GM21717 (cell line): ENCODE measurements at regions not wholly inside any gene's neighbourhood (a gene's known extent, or its start where the extent isn't known, plus 50 kb on each side); places are given as distances from the start of the nearest gene placed in this dataset.

ENCODE experiments used
- ATAC-seq: cut with Tn5 transposase; IDR thresholded peaks from one replicate; pipeline ENCODE4 v1.9.1; 2021; ENCODE audit warnings: mild to moderate bottlenecking, moderate library complexity; ENCODE audit not compliant: unreplicated experiment

- no peak for ATAC-seq
These were observed 185.9 kb downstream of the CRPPA start for GRCh38 chr7:16235147-16236114.

- no peak for ATAC-seq
These were observed 186.7 kb downstream of the CRPPA start for GRCh38 chr7:16234493-16235146.

GRCh38 chr7:16233517-16233916, 187.8 kb downstream of the CRPPA start:
- ATAC-seq = no peak

- no peak for ATAC-seq
These were observed 189.1 kb downstream of the CRPPA start for GRCh38 chr7:16232273-16232672.

- ATAC-seq = no peak
These were observed 197.2 kb downstream of the CRPPA start for GRCh38 chr7:16223963-16224707.

- ATAC-seq = no peak
These were observed 208.7 kb downstream of the CRPPA start for GRCh38 chr7:16212610-16213009.

GRCh38 chr7:16212032-16212431, 209.3 kb downstream of the CRPPA start:
- no peak for ATAC-seq

- no peak for ATAC-seq
These were observed 209.9 kb downstream of the CRPPA start for GRCh38 chr7:16211402-16211925.

GRCh38 chr7:16210171-16210570, 211.2 kb downstream of the CRPPA start:
- no peak for ATAC-seq

- no peak for ATAC-seq
These were observed 214.0 kb downstream of the CRPPA start for GRCh38 chr7:16207321-16207720.

GRCh38 chr7:16205466-16205865, 215.9 kb downstream of the CRPPA start:
- ATAC-seq = no peak

- ATAC-seq = no peak
These were observed 216.4 kb downstream of the CRPPA start for GRCh38 chr7:16204953-16205352.

GRCh38 chr7:16203065-16203464, 218.3 kb downstream of the CRPPA start:
- no peak for ATAC-seq

GRCh38 chr7:16202303-16202702, 219.0 kb downstream of the CRPPA start:
- no peak for ATAC-seq

GRCh38 chr7:16200591-16200990, 220.7 kb downstream of the CRPPA start:
- ATAC-seq = no peak

GRCh38 chr7:16193631-16194030, 227.7 kb downstream of the CRPPA start:
- ATAC-seq = no peak

GRCh38 chr7:16189026-16189715, 232.2 kb downstream of the CRPPA start:
- ATAC-seq = no peak

GRCh38 chr7:16187131-16187530, 234.2 kb downstream of the CRPPA start:
- no peak for ATAC-seq

GRCh38 chr7:16178585-16178984, 242.8 kb downstream of the CRPPA start:
- ATAC-seq = no peak

GRCh38 chr7:16178092-16178491, 243.2 kb downstream of the CRPPA start:
- no peak for ATAC-seq

- no peak for ATAC-seq
These were observed 247.1 kb downstream of the CRPPA start for GRCh38 chr7:16174253-16174652.
